Small intestine (tissue), 7 donors: ENCODE measurements at regions not wholly inside any gene's neighbourhood (a gene's known extent, or its start where the extent isn't known, plus 50 kb on each side); places are given as distances from the start of the nearest gene placed in this dataset.
"Not testable (repeated sequence)": the region's sequence is repeated elsewhere in the genome, so short reads cannot be mapped to it uniquely, and the experiment has no call there.

Source experiments
- DNase-seq, 2 donors: peaks; one replicate each; pipeline versions ENCODE4 v3.0.0 to v3.0.0-alpha.2; 2013
- FAIRE-seq: peaks from 2 replicates; lab custom pipeline; 2012; peaks lifted over from hg19 to GRCh38; lab: Jason Lieb, UNC
- H3K27ac ChIP-seq, 3 donors: one replicate each; pipeline ENCODE4 v1.5.1; 2013; ENCODE audit warnings: low read length in 2 of 3, mild to moderate bottlenecking in 2 of 3, control low read depth in 1 of 3, inconsistent platforms in 1 of 3, low read depth in 1 of 3, moderate library complexity in 1 of 3
- H3K27me3 ChIP-seq, 3 donors: one replicate each; pipeline ENCODE4 v1.6.1; 2013; ENCODE audit warnings: low read length in 3 of 3, inconsistent platforms in 1 of 3; ENCODE audit not compliant: control insufficient read depth in 3 of 3, insufficient read depth in 3 of 3
- H3K36me3 ChIP-seq, 3 donors: one replicate each; pipeline ENCODE4 v1.6.1; 2013; ENCODE audit warnings: low read length in 3 of 3, inconsistent platforms in 1 of 3, low read depth in 1 of 3, mild to moderate bottlenecking in 1 of 3, moderate library complexity in 1 of 3; ENCODE audit not compliant: control insufficient read depth in 3 of 3, insufficient read depth in 2 of 3
- H3K4me1 ChIP-seq, 3 donors: one replicate each; pipeline ENCODE4 v1.6.1; 2013; ENCODE audit warnings: low read length in 2 of 3, inconsistent platforms in 1 of 3, low read depth in 1 of 3, mild to moderate bottlenecking in 1 of 3, moderate library complexity in 1 of 3; ENCODE audit not compliant: control insufficient read depth in 3 of 3, insufficient read depth in 2 of 3
- H3K4me3 ChIP-seq, 3 donors: one replicate each; pipeline ENCODE4 v1.5.1; 2013; ENCODE audit warnings: low read length in 3 of 3, control low read depth in 1 of 3, inconsistent platforms in 1 of 3, low read depth in 1 of 3, mild to moderate bottlenecking in 1 of 3, moderate library complexity in 1 of 3
- H3K9me3 ChIP-seq, 2 donors: one replicate each; pipeline ENCODE4 v1.6.1; 2013; ENCODE audit warnings: low read depth in 1 of 2, low read length in 1 of 2; ENCODE audit not compliant: control insufficient read depth in 2 of 2, insufficient read depth in 1 of 2
- WGBS, 3 donors: extraction: QIAGEN DNeasy Blood & Tissue Kit; methylation state at CpG; one replicate each; pipeline ENCODE4 v1.1.7; 2013; 5-methylcytosine and 5-hydroxymethylcytosine counted together
- donor health status: healthy with polysubstance abuse.
- donor health status: control.
- donor health status: control.
- donor health status: Bipolar disorder and iron deficiency.
- donor health status: healthy.

DNA sequence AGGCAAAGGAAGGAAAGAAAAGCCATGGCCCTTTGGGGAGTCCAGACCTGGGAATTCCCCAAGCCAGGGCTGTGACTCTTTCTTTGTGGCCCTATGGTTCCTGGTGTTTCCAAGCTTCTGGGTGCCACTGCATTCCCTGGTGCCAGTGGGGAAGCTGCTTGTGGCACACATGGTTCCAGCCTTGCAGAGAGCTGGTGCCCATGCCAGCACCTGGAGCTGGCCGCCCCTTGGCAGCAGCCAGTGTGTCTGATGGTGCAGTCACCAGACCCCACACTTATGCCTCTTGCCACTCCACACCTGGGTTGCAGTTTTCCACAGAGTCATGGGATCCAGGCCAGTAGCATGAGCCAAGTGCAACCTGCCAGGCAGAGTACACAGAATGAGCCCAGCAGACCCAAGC, 1495.3 kb upstream of the NUDT12 start:
- FAIRE-seq, result no peak
- 73 to 96% (median 92%) methylated on average over 1 of the region's 1 CpG for WGBS, 3 donors
- Histone ChIP-seq H3K27me3 (no peaks in the 10 kb centered on the region), H3K9me3 (peaks cover 1 to 21% of the 10 kb centered on the region in 2 donors), H3K36me3 (no peaks in the 10 kb centered on the region), H3K27ac (no peak overlapping the region), H3K4me3 (no peak overlapping the region), H3K4me1 (no peaks in the 10 kb centered on the region)
- DNase-seq, result no peak

DNA sequence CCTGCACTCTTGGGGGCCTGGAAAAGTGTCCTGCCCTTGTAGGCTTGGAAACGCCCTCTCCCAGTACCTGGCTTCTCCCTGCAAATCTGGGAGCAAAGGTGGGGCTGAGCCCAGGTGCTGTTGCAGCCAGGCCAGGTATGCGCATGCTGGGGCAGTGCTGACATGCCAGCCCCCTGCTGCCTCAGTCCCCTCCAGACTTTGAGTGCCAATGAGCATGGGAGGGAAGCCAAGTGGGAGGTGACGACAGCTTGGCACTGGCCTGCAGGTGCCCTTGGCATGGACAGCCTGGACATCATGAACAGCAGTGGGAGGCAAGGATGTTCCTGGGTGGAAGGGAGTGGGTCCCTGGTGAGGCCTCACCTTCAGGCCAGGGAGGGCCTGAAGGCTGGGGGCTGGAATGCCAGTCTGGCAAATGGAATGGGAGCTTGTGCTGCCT, 1494.4 kb upstream of the NUDT12 start:
- Histone ChIP-seq H3K36me3 (no peaks in the 10 kb centered on the region), H3K9me3 (peaks cover 1 to 21% of the 10 kb centered on the region in 2 donors), H3K4me3 (no peak overlapping the region), H3K27me3 (no peaks in the 10 kb centered on the region), H3K4me1 (no peaks in the 10 kb centered on the region), H3K27ac (no peak overlapping the region)
- FAIRE-seq (no peak), DNase-seq (no peak)
- 60 to 88% (median 82%) methylated on average over 3 of the region's 3 CpGs for WGBS, 3 donors

DNA sequence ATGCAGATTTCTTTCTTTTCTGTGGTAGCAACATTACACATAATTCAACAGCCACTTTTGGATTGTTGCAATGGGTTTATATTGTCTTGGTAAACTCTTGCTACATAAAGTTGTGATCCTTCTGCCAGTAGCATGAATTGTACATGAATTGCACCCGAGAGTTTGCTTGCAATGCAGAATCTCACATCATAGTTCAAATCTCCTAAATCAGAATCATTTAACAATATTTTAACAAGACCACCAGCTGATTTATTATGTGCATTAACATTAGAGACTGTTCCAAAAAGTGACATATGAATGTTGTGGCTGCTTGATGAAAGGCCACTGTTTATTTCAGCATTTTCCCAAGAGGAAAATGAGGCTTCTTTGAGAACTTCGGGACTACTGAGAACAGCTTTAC, 1491.8 kb upstream of the NUDT12 start:
- no peak for DNase-seq
- Histone ChIP-seq H3K4me1 (no peaks in the 10 kb centered on the region), H3K27me3 (no peaks in the 10 kb centered on the region), H3K27ac (no peak overlapping the region), H3K9me3 (peaks cover 1 to 21% of the 10 kb centered on the region in 2 donors), H3K36me3 (no peaks in the 10 kb centered on the region), H3K4me3 (no peak overlapping the region)
- FAIRE-seq, result no peak
- WGBS, 3 donors, result 63 to 67% (median 66%) methylated on average over 2 of the region's 2 CpGs

DNA sequence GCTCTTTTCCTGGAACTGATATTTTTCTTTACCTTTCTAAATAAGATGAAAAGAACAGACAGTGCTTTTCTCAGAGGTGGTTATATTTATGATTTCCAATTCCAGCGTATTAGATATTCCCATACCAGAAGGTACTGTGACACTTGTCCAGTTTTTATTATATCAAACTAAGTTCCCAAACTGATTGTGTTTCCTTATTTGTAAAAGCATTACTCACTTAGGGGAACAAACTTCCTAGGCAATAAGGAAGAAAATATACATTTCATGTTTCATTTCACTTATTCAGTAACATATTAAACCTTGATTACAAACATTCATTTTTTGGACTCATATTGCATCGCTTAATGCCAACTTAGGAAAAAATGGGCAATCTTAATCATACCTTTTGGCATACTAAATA, 1480.0 kb upstream of the NUDT12 start:
- H3K4me3 ChIP-seq, result no peak overlapping the region
- WGBS, 3 donors, result 82 to 91% (median 83%) methylated on average over 2 of the region's 2 CpGs
- H3K9me3 ChIP-seq, result no peaks in the 10 kb centered on the region
- FAIRE-seq (no peak), DNase-seq (no peak)
- no peaks in the 10 kb centered on the region for H3K36me3 ChIP-seq
- no peaks in the 10 kb centered on the region for H3K27me3 ChIP-seq
- no peaks in the 10 kb centered on the region for H3K4me1 ChIP-seq
- no peak overlapping the region for H3K27ac ChIP-seq

DNA sequence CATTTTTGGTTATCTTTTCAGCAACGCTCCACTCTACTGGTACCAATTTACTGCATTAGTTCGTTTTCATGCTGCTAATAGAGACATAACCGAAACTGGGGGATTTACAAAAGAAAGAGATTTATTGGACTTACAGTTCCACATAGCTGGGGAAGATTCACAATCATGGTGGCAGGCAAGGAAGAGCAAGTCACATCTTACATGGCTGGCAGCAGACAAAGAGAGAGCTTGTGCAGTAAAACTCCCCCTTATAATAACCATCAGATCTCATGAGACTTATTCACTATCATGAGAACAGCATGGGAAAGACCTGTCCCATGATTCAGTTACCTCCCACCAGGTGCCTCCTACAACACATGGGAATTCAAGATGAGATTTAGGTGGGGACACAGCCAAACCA, 1474.2 kb upstream of the NUDT12 start:
- not testable (repeated sequence) for H3K27me3 ChIP-seq, H3K4me3 ChIP-seq, H3K27ac ChIP-seq, FAIRE-seq, H3K4me1 ChIP-seq, H3K9me3 ChIP-seq, H3K36me3 ChIP-seq, DNase-seq
- WGBS, 3 donors, result 59 to 72% (median 67%) methylated on average over 3 of the region's 3 CpGs

DNA sequence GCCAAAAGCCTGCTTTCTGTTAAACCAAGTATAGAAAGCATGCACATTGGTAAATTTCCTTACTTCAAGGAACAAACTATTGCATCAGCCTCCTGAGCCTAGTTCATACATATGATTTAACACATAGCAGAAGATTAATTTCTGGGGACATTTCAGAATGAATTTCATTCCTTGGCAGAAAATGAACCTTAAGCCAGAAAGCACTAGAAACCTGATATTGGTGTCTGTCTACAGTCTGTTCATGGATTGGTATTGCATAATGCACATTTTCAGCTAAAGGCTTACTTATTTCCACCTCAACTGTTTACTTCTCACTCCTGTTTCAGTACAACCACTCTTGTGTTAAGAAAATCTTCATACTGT, 1471.8 kb upstream of the NUDT12 start:
- Histone ChIP-seq H3K27me3 (no peaks in the 10 kb centered on the region), H3K9me3 (peaks cover 0 to 9% of the 10 kb centered on the region in 2 donors), H3K4me1 (no peaks in the 10 kb centered on the region), H3K4me3 (no peak overlapping the region), H3K27ac (no peak overlapping the region), H3K36me3 (no peaks in the 10 kb centered on the region)
- DNase-seq (no peak), FAIRE-seq (no peak)

DNA sequence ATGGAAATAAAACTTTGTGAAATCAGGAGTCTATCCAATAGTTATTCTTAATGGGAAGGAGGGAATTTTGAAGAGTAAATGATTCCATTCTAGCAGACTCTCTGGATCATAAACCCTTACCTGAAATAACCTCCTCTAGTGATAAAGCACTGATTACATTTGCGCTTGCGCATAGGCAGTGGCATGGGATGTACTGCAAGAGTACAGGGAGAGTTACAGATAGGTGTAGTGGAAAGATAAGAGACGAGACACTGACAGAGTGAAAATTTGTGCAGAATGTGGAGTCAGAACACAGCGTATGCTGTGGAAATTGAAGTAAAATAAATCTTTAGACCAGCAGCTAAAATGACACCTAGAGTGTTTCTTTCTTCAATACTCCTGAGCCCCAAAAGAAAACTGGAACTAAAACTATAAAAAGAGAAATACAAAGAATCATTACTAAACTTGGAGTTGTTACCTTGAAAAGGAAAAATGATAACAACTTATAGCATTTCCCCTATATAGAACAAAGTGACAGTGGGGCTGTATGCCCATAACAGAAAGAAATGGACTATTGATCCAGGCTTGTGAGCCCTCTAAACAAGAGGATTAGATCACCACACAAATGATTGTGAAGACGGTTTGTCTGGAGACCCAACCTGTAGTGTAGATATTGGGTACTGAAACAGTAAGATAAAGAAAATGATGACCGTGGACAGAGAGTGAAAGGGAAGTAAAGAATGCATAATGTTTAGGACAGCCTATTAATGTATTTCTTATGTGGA, 1471.2 kb upstream of the NUDT12 start:
- 33 to 57% (median 43%) methylated on average over 6 of the region's 6 CpGs for WGBS, 3 donors
- Histone ChIP-seq H3K9me3 (peaks cover 0 to 9% of the 10 kb centered on the region in 2 donors), H3K4me1 (no peaks in the 10 kb centered on the region), H3K4me3 (no peak overlapping the region), H3K27ac (no peak overlapping the region), H3K27me3 (no peaks in the 10 kb centered on the region), H3K36me3 (no peaks in the 10 kb centered on the region)
- peak in 1 of 2 donors; percentile 54 for DNase-seq
- FAIRE-seq, result no peak

DNA sequence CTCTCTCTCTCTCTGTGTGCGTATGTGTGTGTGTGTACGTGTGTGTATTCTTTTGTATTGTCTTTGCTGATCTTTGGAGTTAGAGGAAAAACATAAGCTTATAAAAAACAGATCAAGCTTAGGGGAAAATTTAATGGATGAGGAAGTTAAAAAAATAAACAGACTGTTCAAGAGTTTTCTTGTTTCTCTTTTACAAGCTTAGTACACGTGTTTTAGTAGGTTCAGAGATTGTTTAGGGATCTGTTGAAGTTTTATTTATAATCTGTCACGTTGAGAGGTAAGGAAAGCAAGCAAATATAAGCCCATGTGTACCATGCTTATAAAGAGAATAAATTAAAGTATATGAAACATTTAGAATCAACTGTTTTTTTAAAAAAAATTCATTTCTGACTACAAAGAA, 1470.3 kb upstream of the NUDT12 start:
- Histone ChIP-seq H3K4me3 (no peak overlapping the region), H3K4me1 (no peaks in the 10 kb centered on the region), H3K36me3 (no peaks in the 10 kb centered on the region), H3K9me3 (peaks cover 0 to 9% of the 10 kb centered on the region in 2 donors), H3K27ac (no peak overlapping the region), H3K27me3 (no peaks in the 10 kb centered on the region)
- FAIRE-seq, result no peak
- no peak for DNase-seq
- 12 to 37% (median 27%) methylated on average over 4 of the region's 4 CpGs for WGBS, 3 donors

DNA sequence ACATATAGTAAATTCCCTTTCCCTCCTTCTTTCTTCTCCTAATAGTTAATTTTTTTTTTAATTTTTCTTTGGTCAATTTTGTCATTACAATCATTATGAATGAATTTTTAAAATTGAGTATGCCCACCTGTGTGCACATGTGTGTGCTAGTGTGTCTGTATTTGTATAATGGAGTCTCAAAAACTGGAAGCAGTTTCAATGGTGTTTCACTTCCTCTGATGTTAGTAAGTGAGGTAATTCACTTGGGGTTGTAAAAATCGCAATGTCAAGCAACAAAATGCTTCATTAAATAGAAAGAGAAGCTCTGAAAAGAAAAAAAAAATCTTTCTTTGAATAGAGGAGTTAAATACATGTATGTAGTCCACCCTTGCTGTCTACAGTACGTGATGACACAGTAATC, 1467.6 kb upstream of the NUDT12 start:
- Histone ChIP-seq H3K4me1 (no peaks in the 10 kb centered on the region), H3K9me3 (no peaks in the 10 kb centered on the region), H3K27ac (no peak overlapping the region), H3K36me3 (no peaks in the 10 kb centered on the region), H3K4me3 (no peak overlapping the region), H3K27me3 (no peaks in the 10 kb centered on the region)
- DNase-seq (no peak), FAIRE-seq (no peak)
- WGBS, 3 donors, result 39 to 64% (median 49%) methylated on average over 2 of the region's 2 CpGs
